ENCODE measurements at regions not wholly inside any gene's neighbourhood (a gene's known extent, or its start where the extent isn't known, plus 50 kb on each side); places are given as distances from the start of the nearest gene placed in this dataset.

GRCh38 chr7:136496551-136496950, 371.9 kb upstream of the CHRM2 start:
- no peak for DNase-seq
- Histone ChIP-seq H3K27ac (no peak overlapping the region), H3K36me3 (no peaks in the 10 kb centered on the region), H3K4me3 (no peak overlapping the region), H3K27me3 (no peaks in the 10 kb centered on the region), H3K9me3 (no peaks in the 10 kb centered on the region), H3K4me1 (no peaks in the 10 kb centered on the region)
- intact Hi-C loops (cut with DNase I): no loop called here
- 14 to 29% methylated on average over 2 of the region's 2 CpGs for WGBS, 2 donors
- TF ChIP-seq, protein P1, sequence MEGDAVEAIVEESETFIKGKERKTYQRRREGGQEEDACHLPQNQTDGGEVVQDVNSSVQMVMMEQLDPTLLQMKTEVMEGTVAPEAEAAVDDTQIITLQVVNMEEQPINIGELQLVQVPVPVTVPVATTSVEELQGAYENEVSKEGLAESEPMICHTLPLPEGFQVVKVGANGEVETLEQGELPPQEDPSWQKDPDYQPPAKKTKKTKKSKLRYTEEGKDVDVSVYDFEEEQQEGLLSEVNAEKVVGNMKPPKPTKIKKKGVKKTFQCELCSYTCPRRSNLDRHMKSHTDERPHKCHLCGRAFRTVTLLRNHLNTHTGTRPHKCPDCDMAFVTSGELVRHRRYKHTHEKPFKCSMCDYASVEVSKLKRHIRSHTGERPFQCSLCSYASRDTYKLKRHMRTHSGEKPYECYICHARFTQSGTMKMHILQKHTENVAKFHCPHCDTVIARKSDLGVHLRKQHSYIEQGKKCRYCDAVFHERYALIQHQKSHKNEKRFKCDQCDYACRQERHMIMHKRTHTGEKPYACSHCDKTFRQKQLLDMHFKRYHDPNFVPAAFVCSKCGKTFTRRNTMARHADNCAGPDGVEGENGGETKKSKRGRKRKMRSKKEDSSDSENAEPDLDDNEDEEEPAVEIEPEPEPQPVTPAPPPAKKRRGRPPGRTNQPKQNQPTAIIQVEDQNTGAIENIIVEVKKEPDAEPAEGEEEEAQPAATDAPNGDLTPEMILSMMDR (IDR thresholded peaks at IDR 0.05): no peak
- no peak for TF ChIP-seq POLR2A (IDR thresholded peaks at IDR 0.05)

DNA sequence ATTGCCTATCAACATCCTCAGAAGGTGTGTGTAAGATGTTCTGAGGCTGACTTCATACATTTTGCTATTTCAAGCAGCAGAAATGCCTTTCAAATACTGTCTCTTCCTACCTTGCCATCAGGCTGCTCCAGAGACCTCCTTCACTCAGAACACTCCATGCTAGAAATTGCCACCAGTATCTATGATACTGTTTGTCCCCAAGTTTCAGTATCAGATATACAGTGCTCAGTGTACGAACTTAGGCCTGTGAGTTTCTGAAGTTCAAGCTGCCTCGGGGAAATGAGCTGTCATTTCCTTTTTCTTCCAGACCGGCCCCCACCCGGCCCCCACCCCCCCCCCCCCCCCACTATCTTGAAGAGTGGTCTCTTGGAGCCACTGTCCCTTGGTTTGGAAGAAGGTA, 373.4 kb upstream of the CHRM2 start:
- Histone ChIP-seq H3K27ac (no peak overlapping the region), H3K36me3 (no peaks in the 10 kb centered on the region), H3K9me3 (no peaks in the 10 kb centered on the region), H3K4me1 (no peaks in the 10 kb centered on the region), H3K4me3 (no peak overlapping the region), H3K27me3 (no peaks in the 10 kb centered on the region)
- intact Hi-C loops (cut with DNase I): no loop called here
- DNase-seq: no peak
- TF ChIP-seq POLR2A (IDR thresholded peaks at IDR 0.05): no peak
- TF ChIP-seq, protein P1 (IDR thresholded peaks at IDR 0.05): no peak
- 56 to 70% methylated on average over 3 of the region's 4 CpGs for WGBS, 2 donors

DNA sequence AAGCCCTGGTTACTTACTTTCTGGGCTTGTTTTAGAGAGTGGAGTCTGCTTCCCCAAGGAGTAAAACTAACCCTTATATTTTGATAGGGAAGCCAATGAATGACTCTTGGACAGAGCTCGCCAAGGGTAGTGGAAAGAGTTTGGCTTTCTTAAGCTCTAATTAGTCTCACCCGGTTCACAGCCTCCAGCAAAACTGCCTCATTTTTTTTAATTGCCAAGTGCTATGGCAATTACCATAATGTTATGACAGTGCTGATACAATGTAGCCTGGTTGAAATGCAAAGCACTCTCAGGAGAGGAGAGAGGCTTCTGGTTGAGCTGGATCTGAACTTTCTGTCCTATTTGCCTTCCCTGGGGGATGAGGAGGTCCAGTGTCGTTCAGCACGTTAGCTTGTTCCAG, 376.1 kb upstream of the CHRM2 start:
- no peaks in the 10 kb centered on the region for H3K27me3 ChIP-seq
- 67 to 83% methylated on average over 3 to 4 of the region's 4 CpGs for WGBS, 2 donors
- H3K4me3 ChIP-seq: no peak overlapping the region
- no peaks in the 10 kb centered on the region for H3K9me3 ChIP-seq
- no peak for TF ChIP-seq POLR2A (IDR thresholded peaks at IDR 0.05)
- TF ChIP-seq, protein P1 (IDR thresholded peaks at IDR 0.05): no peak
- H3K27ac ChIP-seq: no peak overlapping the region
- no peaks in the 10 kb centered on the region for H3K4me1 ChIP-seq
- intact Hi-C loops (cut with DNase I): no loop called here
- DNase-seq: no peak
- no peaks in the 10 kb centered on the region for H3K36me3 ChIP-seq

DNA sequence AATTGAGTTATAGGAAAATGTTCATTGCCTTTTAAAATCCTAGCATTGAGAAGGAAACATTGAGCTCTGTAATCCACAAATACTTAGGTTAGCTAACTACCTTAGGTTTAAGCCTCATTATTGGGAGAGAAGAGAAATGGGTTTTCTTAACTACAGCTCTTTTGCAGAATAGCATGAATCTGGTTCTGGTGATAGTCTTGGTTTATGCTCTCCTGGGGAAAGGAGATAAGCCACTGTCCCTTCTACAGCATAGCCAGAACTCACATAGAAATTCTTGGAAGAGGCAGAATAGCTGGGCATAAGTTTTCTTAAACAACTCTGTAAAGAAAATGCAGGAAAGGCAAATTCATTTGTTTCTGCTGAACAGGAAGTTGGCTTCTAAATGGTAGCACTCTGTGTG, 378.6 kb upstream of the CHRM2 start:
- no peak for TF ChIP-seq POLR2A (IDR thresholded peaks at IDR 0.05)
- TF ChIP-seq, protein P1 (IDR thresholded peaks at IDR 0.05): no peak
- intact Hi-C loops (cut with DNase I): no loop called here
- H3K27me3 ChIP-seq: no peaks in the 10 kb centered on the region
- H3K9me3 ChIP-seq: no peaks in the 10 kb centered on the region
- H3K36me3 ChIP-seq: no peaks in the 10 kb centered on the region
- DNase-seq: no peak
- no peaks in the 10 kb centered on the region for H3K4me1 ChIP-seq
- H3K27ac ChIP-seq: no peak overlapping the region
- no peak overlapping the region for H3K4me3 ChIP-seq

GRCh38 chr7:136480901-136481300, 387.6 kb upstream of the CHRM2 start:
- WGBS, 2 donors: 61 to 71% methylated on average over 4 of the region's 4 CpGs
- Histone ChIP-seq H3K36me3 (no peaks in the 10 kb centered on the region), H3K27me3 (no peaks in the 10 kb centered on the region), H3K4me3 (no peak overlapping the region), H3K4me1 (no peaks in the 10 kb centered on the region), H3K9me3 (peaks cover 0 to 5% (median 0%) of the 10 kb centered on the region in 3 donors), H3K27ac (no peak overlapping the region)
- no peak for TF ChIP-seq POLR2A (IDR thresholded peaks at IDR 0.05)
- TF ChIP-seq, protein P1 (IDR thresholded peaks at IDR 0.05): no peak
- no peak for DNase-seq
- intact Hi-C loops (cut with DNase I): no loop called here

All from esophagus squamous epithelium (tissue), 5 donors.